Fibroblast of lung (primary cell): ENCODE measurements at regions not wholly inside any gene's neighbourhood (a gene's known extent, or its start where the extent isn't known, plus 50 kb on each side); places are given as distances from the start of the nearest gene placed in this dataset.

Experiments
- DNase-seq, 2 donors: peaks; one replicate each; pipeline versions ENCODE4 v3.0.0 to v3.0.0-alpha.2; 2010; ENCODE audit warnings: low read depth in 2 of 2
- H2AFZ ChIP-seq: 2 replicates; pipeline ENCODE4 v1.5.1; 2012; ENCODE audit warnings: low read length, control low read depth, inconsistent platforms
- H3K27ac ChIP-seq: 2 replicates; pipeline ENCODE4 v1.5.1; 2011; ENCODE audit warnings: low read length, control low read depth; ENCODE audit not compliant: insufficient read depth
- H3K27me3 ChIP-seq: 2 replicates; pipeline ENCODE4 v1.5.1; 2011; ENCODE audit warnings: mild to moderate bottlenecking, low read length; ENCODE audit not compliant: control insufficient read depth, insufficient read depth
- H3K36me3 ChIP-seq: 2 replicates; pipeline ENCODE4 v1.5.1; 2011; ENCODE audit warnings: low read length; ENCODE audit not compliant: control insufficient read depth, insufficient read depth
- H3K4me1 ChIP-seq: 2 replicates; pipeline ENCODE4 v1.5.1; 2011; ENCODE audit warnings: low read length; ENCODE audit not compliant: control insufficient read depth, insufficient read depth; ENCODE audit errors: extremely low read depth
- H3K4me2 ChIP-seq: 2 replicates; pipeline ENCODE4 v1.5.1; 2011; ENCODE audit warnings: low read length, control low read depth; ENCODE audit not compliant: insufficient read depth; ENCODE audit errors: extremely low read depth
- H3K4me3 ChIP-seq, 4 experiments: fragments of 200-600 bp in 1 of 4; sonication (generic) in 1 of 4; replicated peaks in 1 of 4; 2 replicates each; pipeline ENCODE4 v1.5.1; 2011 to 2016; ENCODE audit warnings: low read length in 4 of 4, low read depth in 3 of 4, mild to moderate bottlenecking in 3 of 4, control low read depth in 2 of 4, inconsistent platforms in 1 of 4, mixed read lengths in 1 of 4; ENCODE audit not compliant: insufficient read depth in 1 of 4; ENCODE audit errors: control extremely low read depth in 1 of 4
- H3K79me2 ChIP-seq: 2 replicates; pipeline ENCODE4 v1.5.1; 2012; ENCODE audit warnings: mild to moderate bottlenecking, low read length, inconsistent platforms; ENCODE audit not compliant: control insufficient read depth, insufficient read depth
- H3K9ac ChIP-seq: 2 replicates; pipeline ENCODE4 v1.5.1; 2011; ENCODE audit warnings: mild to moderate bottlenecking, low read length, control low read depth; ENCODE audit not compliant: insufficient read depth
- H3K9me3 ChIP-seq: 2 replicates; pipeline ENCODE4 v1.5.1; 2012; ENCODE audit warnings: low read depth, low read length; ENCODE audit not compliant: control insufficient read depth, insufficient read depth
- H4K20me1 ChIP-seq: 2 replicates; pipeline ENCODE4 v1.5.1; 2011; ENCODE audit warnings: low read length; ENCODE audit not compliant: control insufficient read depth, insufficient read depth; ENCODE audit errors: extremely low read depth
- CTCF ChIP-seq, 2 donors: IDR thresholded peaks in 1 of 2; conservative IDR thresholded peaks in 1 of 2; 1 replicate in 1 of 2; 2 replicates in 1 of 2; pipeline ENCODE4 v1.5.1; 2011 to 2012; ENCODE audit warnings: low read length in 2 of 2, control low read depth in 1 of 2, inconsistent platforms in 1 of 2, low read depth in 1 of 2, mild to moderate bottlenecking in 1 of 2
- EZH2 ChIP-seq: IDR thresholded peaks from 2 replicates; pipeline ENCODE4 v1.5.1; 2012; ENCODE audit warnings: low read length, control low read depth, mild to moderate bottlenecking; ENCODE audit errors: missing control alignments

- H4K20me1 ChIP-seq: peaks cover 3% of the 10 kb centered on the region
- no peak overlapping the region for H2AFZ ChIP-seq
- peaks cover 5% of the 10 kb centered on the region for H3K4me1 ChIP-seq
- DNase-seq: no peak
- no peaks in the 10 kb centered on the region for H3K27me3 ChIP-seq
- TF ChIP-seq EZH2 (no peak), CTCF (conservative IDR thresholded peaks at IDR 0.05 in 1 of 2, IDR thresholded peaks at IDR 0.05 in 1 of 2; ENCODE audit: low read depth in 1 of 2, low read length in 2 of 2) (no peak)
- H3K79me2 ChIP-seq: peaks cover 9% of the 10 kb centered on the region
- no peak overlapping the region for H3K9ac ChIP-seq
- H3K4me2 ChIP-seq: no peak overlapping the region
- no peak overlapping the region for H3K27ac ChIP-seq
- H3K4me3 ChIP-seq: no peak overlapping the region
- H3K9me3 ChIP-seq: no peaks in the 10 kb centered on the region
- H3K36me3 ChIP-seq: no peaks in the 10 kb centered on the region
Observed at GRCh38 chr2:120785228-120785966, 49.7 kb downstream of the GLI2 start.

GRCh38 chr2:120786038-120786960 is 50.6 kb downstream of the GLI2 start:
- DNase-seq: no peak
- no peak overlapping the region for H3K4me2 ChIP-seq
- no peaks in the 10 kb centered on the region for H3K27me3 ChIP-seq
- TF ChIP-seq CTCF (conservative IDR thresholded peaks at IDR 0.05 in 1 of 2, IDR thresholded peaks at IDR 0.05 in 1 of 2; ENCODE audit: low read depth in 1 of 2, low read length in 2 of 2): no peak
- no peak overlapping the region for H3K27ac ChIP-seq
- no peak overlapping the region for H2AFZ ChIP-seq
- H3K4me1 ChIP-seq: peaks cover 5% of the 10 kb centered on the region
- H3K9ac ChIP-seq: no peak overlapping the region
- H3K4me3 ChIP-seq: no peak overlapping the region
- peaks cover 6% of the 10 kb centered on the region for H3K79me2 ChIP-seq
- no peaks in the 10 kb centered on the region for H3K9me3 ChIP-seq
- H3K36me3 ChIP-seq: no peaks in the 10 kb centered on the region
- H4K20me1 ChIP-seq: peaks cover 3% of the 10 kb centered on the region

- H3K9me3 ChIP-seq: no peaks in the 10 kb centered on the region
- DNase-seq: no peak
- no peak overlapping the region for H2AFZ ChIP-seq
- no peak overlapping the region for H3K9ac ChIP-seq
- H3K27me3 ChIP-seq: no peaks in the 10 kb centered on the region
- H3K36me3 ChIP-seq: no peaks in the 10 kb centered on the region
- H3K4me2 ChIP-seq: no peak overlapping the region
- TF ChIP-seq EZH2 (no peak), CTCF (conservative IDR thresholded peaks at IDR 0.05 in 1 of 2, IDR thresholded peaks at IDR 0.05 in 1 of 2; ENCODE audit: low read depth in 1 of 2, low read length in 2 of 2) (no peak)
- H3K4me1 ChIP-seq: peaks cover 5% of the 10 kb centered on the region
- H3K4me3 ChIP-seq: no peak overlapping the region
- peaks cover 6% of the 10 kb centered on the region for H3K79me2 ChIP-seq
- peaks cover 3% of the 10 kb centered on the region for H4K20me1 ChIP-seq
- H3K27ac ChIP-seq: no peak overlapping the region
Observed at GRCh38 chr2:120787111-120787821, 51.6 kb downstream of the GLI2 start.
